Stimulated activated CD8-positive, alpha-beta memory T cell treated with anti-CD3 and anti-CD28 coated beads, Interleukin-7, amount 100 ng/mL, for 1 hour (primary cell): ENCODE measurements at regions not wholly inside any gene's neighbourhood (a gene's known extent, or its start where the extent isn't known, plus 50 kb on each side); places are given as distances from the start of the nearest gene placed in this dataset.

Experiments used
- DNase-seq, 2 donors: peaks; one replicate each; pipeline ENCODE4 v3.0.0-alpha.2; 2020; ENCODE audit warnings: low read depth in 2 of 2

DNA sequence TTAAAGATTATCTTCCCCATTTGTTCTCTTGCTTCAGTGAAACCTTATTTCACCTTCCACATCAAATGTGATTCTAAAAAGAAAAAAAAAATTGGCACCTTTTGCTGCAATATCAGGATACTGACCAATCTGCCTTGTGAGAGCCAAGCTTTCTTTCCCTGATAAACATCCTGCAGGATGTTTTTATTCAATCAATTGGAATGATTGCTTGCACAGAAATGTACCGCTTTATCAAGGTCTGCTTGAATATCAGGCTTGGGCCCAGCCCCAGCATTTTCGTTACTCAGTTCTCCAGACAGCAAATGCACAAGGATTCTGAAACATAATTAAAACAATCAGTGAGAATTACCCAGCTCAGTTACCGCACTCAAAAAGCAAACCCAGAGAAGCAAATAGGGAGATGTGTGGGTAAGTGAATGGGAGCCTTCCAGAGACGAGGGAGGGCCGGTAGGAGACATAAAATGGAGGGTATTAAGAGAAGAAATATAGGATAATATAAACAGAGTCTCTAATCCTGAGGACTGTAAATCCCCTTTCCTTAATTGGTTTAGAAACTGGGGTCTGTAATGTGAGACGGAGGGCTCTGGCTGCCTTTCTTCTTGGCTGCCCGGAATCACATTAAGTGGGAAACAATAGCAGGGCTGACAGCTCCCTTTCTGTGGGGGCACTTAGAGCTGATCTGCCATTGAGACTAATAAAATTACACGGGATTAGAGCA is 291.8 kb downstream of the ICOS start:
- no peak for DNase-seq

GRCh38 chr2:204234248-204234647 is 297.7 kb downstream of the ICOS start:
- DNase-seq: no peak

- no peak for DNase-seq
These were observed 298.3 kb downstream of the ICOS start for GRCh38 chr2:204234879-204235278.

GRCh38 chr2:204237416-204237815 is 300.9 kb downstream of the ICOS start:
- DNase-seq: no peak

DNA sequence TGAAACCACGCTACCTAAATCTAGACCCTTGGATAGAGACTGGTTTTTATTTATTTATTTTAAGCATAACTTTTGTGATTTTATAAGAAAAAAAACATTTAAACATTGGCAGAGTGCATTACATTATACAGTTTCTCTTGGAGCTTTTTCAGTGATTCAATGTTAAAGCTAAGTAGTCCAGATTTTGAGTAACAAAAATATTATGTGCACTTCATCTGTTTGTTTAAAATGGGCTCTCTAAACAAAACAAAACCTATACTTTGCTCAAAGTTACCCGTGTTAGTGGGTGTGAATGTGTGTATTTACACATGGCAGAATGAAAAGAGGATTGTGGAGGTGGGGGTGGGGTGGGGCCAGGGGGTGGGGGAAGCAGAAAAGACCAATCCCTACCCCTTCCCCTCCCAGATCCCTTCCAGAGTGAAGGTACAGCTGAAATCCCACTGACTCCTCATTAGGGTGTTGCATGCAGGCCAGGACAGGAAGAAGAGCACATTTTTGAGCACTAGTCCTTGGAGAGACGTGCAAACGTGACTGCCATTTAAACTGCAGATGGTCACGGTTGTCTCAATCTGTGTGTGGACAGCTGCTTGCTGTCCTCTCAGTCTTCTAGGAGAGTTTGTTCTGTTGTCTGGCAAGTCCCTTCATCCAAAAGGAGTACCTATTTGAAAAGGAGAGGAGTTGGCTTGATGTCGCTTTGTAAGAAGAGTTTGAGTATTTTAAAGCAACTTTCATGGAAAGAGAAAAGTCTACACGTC is 303.0 kb downstream of the ICOS start:
- no peak for DNase-seq

- no peak for DNase-seq
These were observed 304.3 kb upstream of the PARD3B start for GRCh38 chr2:204240961-204241360.

- DNase-seq: no peak
These were observed 295.8 kb upstream of the PARD3B start for GRCh38 chr2:204249437-204249836.

DNA sequence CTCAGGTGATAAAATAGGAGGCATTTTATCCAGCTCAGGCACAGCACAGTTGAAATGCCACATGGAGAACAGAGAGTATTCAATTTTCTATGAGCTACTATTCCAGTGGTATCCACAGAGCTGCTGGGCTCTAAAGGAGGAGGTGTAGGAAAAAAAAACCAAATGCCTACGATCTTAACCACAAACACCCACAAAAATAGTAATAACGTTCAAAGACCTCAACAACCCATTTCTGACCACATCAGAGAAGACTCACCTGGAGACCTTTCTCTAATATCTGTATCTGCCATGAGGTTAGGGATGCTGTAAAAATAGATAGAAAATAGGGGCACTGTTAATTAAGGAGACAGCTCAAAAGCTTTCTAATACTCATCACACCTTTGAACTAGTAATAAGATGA is 294.6 kb upstream of the PARD3B start:
- no peak for DNase-seq

- DNase-seq: no peak
These were observed 293.9 kb upstream of the PARD3B start for GRCh38 chr2:204251158-204251997.

GRCh38 chr2:204251998-204252376 is 293.3 kb upstream of the PARD3B start:
- DNase-seq: no peak

- DNase-seq: no peak
These were observed 290.2 kb upstream of the PARD3B start for GRCh38 chr2:204255071-204255470.

GRCh38 chr2:204255526-204255925 is 289.7 kb upstream of the PARD3B start:
- no peak for DNase-seq

- no peak for DNase-seq
These were observed 287.5 kb upstream of the PARD3B start for GRCh38 chr2:204257781-204258180.

DNA sequence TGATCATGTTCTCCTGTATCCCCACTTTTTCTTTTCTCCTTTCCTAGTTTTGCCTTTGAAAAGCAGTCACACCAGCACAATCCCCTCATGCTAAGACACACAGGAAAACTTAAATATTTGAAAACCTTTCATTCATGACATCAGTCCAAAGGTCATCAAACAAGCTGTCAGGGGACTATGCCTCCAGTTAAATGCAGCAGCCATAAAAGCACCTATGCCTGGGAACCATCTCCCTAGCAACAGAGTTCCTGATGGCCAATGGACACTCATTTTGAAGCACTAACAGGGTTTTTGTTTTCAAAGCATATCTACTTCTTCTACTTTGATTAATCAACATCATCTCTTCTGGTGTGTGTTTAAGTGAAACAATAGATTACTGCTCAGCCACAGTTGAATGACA is 286.4 kb upstream of the PARD3B start:
- DNase-seq: no peak

GRCh38 chr2:204260162-204260877 is 285.0 kb upstream of the PARD3B start:
- no peak for DNase-seq

- no peak for DNase-seq
These were observed 284.4 kb upstream of the PARD3B start for GRCh38 chr2:204260901-204261300.

DNA sequence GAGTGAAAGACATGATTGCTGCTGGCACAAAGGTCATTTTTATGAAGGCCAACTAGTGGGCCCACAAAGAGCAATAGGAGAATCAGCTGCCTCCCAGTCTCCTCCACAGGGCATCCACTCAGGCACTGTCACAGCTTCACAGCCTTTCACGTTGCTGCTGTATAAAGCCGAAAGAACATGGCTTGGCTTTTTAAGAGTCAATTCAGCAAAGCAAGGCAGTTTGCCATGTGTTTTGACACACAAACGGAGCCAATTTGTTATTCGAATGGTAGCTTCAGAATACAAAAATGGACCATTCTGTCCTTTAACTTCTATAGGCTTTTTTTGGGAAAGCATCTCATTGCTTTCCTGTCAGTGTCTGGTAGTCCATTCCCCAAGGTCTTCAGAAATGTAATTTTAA is 283.4 kb upstream of the PARD3B start:
- DNase-seq: no peak

DNA sequence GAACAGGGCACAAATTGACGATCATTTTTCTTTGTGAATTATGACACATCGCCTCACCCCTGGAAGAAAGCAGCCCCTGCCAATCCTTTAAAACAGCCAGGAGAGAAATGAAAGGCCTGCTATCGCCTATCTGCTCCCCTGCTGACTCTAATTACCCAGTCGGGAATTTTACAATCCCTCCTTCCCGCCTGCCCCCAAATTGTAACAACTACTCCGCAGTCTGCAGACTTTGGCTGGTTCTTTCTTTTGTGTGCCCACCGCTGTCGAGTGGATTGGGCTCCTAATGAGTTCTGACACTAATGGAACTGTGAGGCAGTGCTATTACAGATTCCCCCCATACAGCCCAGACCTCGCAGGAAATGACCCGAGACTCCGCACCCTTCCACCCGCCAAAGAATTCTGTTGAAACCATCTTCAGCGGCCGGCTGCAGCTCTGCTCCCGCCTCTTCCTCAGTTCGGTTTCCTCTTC is 281.2 kb upstream of the PARD3B start:
- DNase-seq: no peak

- DNase-seq: no peak
These were observed 280.6 kb upstream of the PARD3B start for GRCh38 chr2:204264621-204265140.

- no peak for DNase-seq
These were observed 279.5 kb upstream of the PARD3B start for GRCh38 chr2:204265681-204266181.

- no peak for DNase-seq
These were observed 276.8 kb upstream of the PARD3B start for GRCh38 chr2:204268458-204268857.
